ENCODE measurements at regions not wholly inside any gene's neighbourhood (a gene's known extent, or its start where the extent isn't known, plus 50 kb on each side); places are given as distances from the start of the nearest gene placed in this dataset.
"Not testable (repeated sequence)": the region's sequence is repeated elsewhere in the genome, so short reads cannot be mapped to it uniquely, and the experiment has no call there.

DNA sequence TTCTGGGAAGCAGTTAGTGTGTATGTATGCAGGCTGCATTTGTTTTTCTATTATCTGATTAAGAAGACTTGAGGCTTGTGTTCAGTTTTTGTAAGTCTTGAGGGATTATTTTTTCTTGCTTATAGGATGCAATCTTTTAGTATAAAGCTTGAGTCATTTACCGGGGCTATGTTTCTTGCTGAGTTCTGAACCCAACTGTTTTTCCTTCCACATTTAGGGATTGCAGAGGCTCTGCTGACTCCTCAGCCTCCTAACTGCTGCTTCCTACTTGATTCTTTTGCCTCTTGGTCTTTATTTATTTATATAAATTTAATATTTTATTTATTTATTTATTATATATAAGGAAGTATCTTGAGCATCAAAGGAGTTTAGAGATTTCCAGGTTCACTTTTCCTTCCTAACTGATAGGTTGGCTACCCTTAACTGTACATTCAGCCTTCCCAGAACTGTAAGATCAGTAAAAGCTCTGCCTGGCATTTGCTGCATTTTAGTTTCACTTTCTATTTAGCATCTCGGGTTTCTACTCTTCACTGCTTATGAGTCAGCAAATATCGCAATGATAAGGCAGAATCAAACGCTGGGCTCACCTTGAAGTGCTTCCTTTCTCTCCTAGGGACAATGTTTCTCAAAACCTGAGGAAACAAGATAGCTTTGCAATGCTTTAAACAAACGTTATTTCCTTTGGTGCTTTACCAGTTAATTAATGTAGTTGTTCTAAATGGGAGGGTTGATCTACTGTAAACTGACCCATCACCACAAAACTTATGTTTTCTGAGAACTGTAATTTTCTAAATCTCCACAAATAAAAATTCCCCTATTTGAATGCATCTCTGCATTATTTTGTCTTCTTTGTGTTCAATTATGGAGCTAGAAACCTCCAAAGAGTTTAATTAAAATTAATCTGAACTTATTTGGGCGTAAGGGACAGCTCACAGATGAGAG, 1183.7 kb upstream of the TMEM132C start:
- DNase-seq (ENCODE audit: low read depth), result no peak

- no peak for DNase-seq (ENCODE audit: low read depth)
Observed at GRCh38 chr12:127101076-127101475, 1165.9 kb upstream of the TMEM132C start.

DNA sequence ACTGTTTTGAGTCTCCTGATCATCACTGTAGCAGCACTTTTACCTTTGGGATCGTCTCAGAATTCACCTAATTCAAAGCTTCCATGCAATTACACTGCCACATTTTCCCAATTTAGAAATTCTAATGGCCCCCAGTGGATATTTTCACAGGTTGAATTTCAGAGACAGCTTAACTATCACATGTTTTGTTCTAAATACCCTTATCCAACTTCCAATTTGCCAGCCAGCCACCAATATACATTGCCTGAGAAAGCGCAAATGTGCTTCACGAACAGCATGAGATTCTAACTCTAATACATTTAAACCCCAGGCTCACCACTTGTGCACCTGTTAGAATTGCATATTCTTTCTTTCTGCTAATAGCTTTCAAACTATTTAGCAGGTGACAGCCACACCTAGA, 1160.9 kb upstream of the TMEM132C start:
- no peak for DNase-seq (ENCODE audit: low read depth)

DNA sequence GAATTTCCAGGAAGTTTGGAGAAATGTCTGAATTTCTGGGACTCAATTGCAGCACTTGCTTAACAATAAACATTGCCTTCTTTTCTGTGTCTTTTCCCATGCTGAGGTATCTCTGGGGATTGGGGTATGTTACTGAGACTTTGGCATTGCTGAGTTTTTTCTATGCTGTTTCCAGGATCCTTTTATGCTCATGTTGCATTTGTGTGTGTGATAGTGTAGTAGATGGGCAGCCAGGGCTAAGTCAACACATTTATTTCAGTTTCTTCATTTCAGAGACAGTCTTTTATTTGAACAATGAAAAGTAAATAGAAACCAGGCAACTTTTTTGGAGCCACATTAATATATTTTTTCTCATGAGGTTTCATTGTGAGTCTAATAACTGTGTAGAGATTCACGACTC, 1160.3 kb upstream of the TMEM132C start:
- DNase-seq (ENCODE audit: low read depth), result no peak

DNA sequence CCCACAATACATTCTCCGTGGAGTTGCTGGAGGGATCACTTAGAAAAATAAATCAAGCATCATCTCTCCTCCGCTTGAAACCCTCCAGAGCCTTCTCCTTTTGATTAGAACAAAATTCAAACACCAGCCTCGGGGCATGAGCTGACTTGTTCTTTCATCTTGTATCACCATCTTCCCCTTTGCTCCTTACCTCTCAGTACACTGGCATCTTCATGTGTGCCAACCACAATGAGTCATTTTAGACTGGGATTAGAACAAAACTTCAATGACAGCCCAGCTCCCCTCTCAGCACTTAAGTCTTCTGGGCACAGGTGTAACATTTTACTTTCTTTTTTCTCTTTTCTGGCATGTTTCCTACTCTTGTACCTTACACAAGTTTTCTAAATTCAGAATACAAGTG, 1159.2 kb upstream of the TMEM132C start:
- DNase-seq (ENCODE audit: low read depth), result no peak

GRCh38 chr12:127108360-127109215, 1158.4 kb upstream of the TMEM132C start:
- no peak for DNase-seq (ENCODE audit: low read depth)

DNA sequence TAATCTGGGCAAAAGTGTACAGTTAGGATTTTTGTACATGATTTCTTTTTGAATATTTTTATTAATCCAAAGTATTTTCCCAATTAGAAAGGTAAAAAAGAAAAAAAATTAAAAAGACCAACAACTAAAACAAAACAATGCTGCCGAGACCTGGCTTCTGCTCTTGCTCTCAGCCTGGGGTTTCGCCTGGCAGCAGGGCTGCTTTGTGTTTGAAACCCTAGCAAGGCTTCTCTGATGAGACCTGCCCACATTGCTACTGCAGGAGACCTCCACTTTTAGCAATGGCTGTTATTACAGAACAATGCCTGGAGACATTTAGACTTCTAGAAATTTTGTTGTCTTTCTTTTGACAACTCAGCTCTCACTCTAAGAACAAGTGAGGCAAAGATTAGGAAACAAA, 1153.0 kb upstream of the TMEM132C start:
- DNase-seq (ENCODE audit: low read depth), result no peak

- no peak for DNase-seq (ENCODE audit: low read depth)
Observed at GRCh38 chr12:127115468-127116035, 1151.4 kb upstream of the TMEM132C start.

DNA sequence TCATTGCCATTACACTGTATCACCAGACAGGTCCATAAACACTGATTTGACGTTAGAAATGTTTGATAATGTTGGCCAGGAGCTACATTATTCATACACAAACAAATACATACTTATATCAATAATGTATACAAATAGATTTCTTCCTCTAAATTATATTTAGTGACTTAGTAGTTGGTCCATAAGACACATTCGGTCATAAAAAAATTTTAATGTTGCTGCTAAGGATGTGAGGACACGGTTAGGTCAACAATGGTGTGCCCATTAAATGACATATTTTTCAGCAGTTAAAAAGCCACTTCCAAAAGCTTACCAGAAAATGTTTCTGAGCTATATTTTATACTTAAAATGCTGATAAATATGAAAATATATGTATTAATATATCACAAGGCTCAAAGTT, 1148.7 kb upstream of the TMEM132C start:
- no peak for DNase-seq (ENCODE audit: low read depth)

DNA sequence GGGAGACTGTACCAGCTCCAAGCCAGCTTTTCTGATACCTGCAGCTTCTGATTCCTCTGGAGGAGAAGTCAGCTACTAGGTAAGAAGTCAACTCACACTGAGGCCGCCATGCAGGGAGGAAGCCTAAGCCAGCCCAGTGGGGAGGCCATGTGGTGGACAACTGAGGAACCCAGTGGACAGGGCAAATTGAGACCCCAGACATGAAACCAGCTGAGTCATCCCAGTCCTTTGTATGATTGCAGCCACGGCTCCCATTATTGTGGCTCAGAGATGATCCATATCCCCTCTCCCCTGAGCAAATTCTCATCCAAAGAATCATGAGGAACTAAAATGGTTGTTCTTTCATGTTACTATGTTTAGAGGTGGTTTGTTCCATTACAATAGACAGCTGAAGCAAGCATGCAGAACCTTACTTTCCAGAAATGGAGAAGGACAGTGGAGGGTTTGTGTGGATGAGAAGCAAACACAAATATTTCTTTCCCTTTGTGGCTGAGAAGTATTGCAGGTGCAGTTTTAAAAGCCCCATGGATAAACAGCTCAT, 1147.3 kb upstream of the TMEM132C start:
- no peak for DNase-seq (ENCODE audit: low read depth)

GRCh38 chr12:127120851-127121250, 1146.1 kb upstream of the TMEM132C start:
- DNase-seq (ENCODE audit: low read depth), result no peak

- DNase-seq (ENCODE audit: low read depth), result no peak
Observed at GRCh38 chr12:127121494-127122084, 1145.4 kb upstream of the TMEM132C start.

DNA sequence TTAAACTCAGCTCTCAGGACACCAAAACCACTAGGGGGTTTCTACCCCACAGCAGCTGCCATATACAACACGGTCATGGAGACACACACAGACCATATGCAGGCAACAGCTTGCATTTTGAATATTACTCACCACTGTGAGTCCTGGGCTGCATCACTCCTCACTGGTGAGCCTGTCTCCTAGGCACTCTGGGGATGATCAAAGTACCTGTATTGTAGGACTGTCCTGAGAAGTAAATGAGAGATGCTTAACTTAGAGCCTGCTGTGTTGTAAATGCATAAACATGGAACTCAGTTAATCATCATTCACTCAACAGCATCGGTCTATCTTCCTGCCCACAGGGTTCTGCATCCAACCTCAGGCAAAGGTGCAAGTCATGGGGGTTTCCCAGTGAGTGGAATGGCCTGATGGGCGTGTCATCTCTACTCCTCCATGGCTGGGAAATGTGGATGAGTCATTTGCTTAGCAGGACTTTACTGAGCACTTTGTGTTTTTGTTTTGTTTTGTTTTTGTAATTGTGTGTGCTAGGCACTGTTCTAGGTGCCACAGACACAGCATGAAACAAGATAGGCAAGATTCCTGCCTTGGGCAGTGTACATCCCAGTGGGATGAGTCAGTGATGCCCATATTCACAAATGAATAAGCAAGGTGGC, 1141.2 kb upstream of the TMEM132C start:
- DNase-seq (ENCODE audit: low read depth), result no peak

DNA sequence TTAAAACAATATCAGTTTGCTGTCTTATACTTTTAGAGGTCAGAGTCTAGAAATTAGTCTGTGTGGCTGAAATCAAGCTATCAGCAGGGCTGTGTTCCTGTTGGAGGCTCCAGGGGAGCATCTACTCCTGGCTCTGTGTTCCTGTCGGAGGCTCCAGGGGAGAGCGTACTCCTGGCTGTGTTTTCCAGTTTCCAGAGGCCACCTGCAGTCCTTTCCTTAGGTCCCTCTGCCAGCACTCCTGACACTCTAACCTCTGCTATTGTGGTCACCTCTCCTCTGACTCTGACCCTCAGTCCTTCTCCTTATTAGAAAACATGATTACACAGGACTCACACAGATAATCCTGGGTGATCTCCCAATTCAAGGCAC, 1140.7 kb upstream of the TMEM132C start:
- DNase-seq (ENCODE audit: low read depth), result no peak

GRCh38 chr12:127127897-127128296, 1139.1 kb upstream of the TMEM132C start:
- no peak for DNase-seq (ENCODE audit: low read depth)

- no peak for DNase-seq (ENCODE audit: low read depth)
Observed at GRCh38 chr12:127130506-127131124, 1136.4 kb upstream of the TMEM132C start.

DNA sequence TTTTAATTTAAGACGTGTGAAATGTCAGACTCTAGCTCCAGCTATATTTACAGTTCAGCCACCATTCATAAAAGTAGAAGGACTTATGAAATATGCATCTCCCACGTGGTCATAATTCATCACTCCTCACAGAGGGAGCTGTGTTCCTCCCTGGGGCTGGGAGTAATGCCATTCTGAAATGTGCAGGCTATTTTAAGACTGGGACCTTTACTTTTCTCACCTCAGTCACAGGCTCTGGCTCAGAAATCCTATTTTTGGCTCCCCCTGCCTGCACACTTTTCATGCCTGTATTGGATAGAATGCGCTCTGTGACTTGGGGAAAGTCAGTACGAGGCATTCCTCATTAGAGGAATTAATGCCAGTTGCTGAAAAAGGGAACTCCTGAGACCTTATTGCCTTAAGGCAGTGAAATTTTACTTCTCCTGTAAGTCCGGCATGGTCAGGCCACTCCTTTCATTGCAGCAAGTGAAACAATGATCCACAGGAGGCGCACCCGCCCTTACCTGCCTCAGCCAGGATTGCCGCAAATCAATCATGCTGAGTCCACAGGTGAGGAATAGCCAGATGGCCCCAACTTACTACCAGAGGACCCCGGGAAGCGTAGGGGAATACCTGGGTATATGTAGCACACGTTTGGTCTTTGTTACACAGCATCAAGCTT, 1133.2 kb upstream of the TMEM132C start:
- no peak for DNase-seq (ENCODE audit: low read depth)

DNA sequence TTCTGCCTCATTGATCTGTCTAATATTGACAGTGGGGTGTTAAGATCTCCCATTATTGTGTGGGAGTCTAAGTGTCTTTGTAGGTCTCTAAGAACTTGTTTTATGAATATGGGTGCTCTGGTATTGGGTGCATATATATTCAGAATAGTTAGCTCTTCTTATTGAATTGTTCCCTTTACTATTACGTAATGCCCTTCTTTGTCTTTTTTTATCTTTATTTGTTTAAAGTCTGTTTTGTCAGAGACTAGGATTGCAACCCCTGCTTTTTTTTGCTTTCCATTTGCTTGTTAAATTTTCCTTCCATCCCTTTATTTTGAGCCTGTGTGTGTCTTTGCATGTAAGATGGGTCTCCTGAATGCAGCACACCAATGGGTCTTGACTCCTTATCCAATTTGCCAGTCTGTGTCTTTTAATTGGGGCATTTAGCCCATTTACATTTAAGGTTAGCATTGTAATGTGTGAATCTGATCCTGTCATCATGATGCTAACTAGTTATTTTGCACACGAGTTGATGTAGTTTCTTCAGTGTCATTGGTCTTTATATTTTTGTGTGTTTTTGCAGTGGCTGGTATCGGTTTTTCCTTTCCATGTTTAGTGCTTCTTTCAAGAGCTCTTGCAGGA, 1126.0 kb upstream of the TMEM132C start:
- DNase-seq (ENCODE audit: low read depth), result not testable (repeated sequence)

DNA sequence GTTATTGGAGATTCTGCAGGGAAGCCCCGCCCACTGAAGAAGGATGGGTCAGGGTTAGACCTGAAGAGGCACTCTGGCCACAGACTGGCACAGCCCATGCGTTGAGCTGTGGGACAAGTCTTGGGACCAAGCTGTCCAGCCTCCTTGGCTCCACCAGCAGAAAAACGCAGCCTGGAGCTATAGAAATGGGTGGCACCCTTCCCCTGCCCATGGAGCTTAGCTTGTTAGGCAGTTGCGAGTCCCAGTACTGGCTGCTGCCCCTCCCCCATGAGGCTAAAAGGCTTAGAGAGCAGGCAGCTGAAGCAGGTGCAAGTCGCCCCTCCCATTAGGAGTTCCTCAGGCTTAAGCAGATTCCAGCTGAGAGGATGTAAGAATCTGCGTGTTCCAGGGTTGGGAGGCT, 1124.0 kb upstream of the TMEM132C start:
- no peak for DNase-seq (ENCODE audit: low read depth)

DNA sequence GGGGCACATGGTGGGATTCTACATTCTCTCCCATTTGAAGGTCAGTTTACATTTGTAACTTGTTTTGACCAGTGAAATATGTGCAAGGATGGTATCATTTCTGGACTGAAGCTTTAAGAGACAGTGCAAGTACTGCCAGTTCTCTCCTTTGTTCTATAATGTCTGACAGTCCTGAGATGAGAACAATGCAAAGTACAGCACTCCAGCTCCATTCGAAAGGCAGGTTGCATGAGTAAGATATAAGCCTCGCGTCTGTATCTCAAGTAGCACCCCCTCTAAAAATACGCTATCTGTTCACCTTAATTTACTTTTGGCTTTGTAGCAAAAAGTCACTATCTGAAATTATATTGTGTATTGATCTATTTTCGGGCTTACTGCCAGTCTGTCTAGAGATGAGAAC, 1122.2 kb upstream of the TMEM132C start:
- no peak for DNase-seq (ENCODE audit: low read depth)

All from HS-27A (cell line).